NCI-H526 treated with DMSO at 0.1 percent for 48 hours (cell line): ENCODE measurements at regions not wholly inside any gene's neighbourhood (a gene's known extent, or its start where the extent isn't known, plus 50 kb on each side); places are given as distances from the start of the nearest gene placed in this dataset.

ENCODE experiments used
- DNase-seq: peaks from one replicate; lab custom pipeline; 2025; lab: John Stamatoyannopoulos, UW

DNA sequence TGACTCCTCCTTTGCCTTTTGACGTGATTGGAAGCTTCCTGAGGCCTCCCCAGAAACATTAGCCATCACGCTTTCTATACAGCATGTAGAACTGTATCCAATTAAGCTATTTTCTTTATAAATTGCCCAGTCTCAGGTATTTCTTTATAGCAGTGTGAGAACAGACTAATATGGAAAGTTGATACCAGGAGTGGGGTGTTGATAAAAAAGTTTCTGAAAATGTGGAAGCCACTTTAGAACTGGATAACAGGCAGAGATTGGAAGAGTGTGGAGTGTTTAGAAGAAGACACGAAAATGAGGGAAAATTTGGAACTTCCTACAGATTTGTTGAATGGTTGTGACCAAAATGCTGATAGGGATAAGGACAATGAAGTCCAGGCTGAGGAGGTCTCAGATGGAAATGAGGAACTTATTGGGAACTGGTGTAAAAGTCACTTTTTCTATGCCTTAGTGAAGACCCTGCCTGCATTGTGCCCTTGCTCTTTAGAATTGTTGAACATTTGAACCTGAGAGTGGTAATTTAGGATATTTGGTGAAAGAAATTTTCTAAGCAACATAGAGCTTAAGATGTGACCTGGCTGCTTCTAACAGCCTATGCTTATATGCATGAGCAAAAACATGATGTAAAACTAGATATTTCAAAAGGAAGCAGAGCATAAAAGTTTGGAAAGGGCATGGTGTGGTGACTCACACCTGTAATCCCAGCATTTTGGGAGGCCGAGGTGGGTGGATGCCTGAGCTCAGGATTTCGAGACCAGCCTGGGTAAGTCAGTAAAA lies 969.7 kb downstream of the DSC3 start:
- DNase-seq: no peak

GRCh38 chr18:30066288-30066687 lies 976.3 kb downstream of the DSC3 start:
- no peak for DNase-seq

DNA sequence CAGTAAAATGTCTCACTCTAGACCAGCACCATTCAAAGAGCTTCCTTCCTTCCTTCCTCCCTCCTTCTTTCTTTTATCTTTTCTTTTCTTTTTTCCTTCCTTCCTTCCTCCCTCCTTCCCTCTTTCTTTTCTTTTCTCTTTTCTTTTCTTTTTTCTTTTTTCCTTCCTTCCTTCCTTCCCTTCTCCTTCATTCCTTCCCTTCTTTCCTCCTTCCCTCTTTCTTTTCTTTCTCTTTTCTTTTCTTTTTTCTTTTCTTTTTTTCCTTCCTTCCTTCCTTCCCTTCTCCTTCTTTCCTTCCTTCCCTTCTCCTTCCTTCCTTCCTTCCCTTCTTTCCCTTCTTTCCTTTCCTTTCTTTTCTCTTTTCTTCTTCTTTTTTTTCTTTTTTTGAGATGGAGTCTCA lies 985.1 kb downstream of the DSC3 start:
- no peak for DNase-seq

DNA sequence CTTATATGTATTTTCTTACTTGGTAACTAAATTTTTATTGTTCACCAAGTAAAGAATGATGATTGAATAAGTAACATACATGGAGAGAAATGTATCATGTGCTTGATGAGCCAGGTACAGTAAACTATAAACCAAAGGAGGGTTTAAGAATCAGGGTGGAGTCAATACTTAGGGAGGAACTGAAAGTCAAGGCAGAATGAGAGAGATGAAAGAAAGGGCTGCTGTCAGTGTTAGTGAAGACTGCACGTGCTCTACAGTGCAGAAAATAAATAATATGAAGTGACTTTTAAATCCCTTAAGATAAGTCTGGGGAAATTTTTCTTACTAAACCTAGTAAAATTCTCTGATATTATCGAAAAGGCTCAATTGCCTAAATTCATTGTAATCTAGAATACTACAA lies 986.0 kb downstream of the DSC3 start:
- no peak for DNase-seq

DNA sequence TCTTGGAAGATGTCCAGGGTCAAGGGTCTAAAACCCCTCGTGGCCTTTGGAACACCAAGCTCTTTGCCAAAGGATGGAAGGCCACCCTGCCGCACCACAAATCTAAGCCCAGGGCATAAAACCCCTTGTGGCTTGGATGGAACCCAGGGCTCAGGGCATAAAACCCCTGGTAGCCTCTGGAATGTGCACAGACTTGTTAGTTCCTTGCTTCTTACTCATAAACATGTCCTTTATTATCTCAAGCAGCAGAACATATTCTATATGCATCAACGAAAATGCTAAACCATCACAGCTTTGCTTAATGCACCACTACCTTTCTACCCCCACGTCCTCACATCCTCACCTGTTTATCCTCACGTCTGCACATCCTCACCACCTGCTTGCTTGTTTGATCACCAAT lies 998.0 kb downstream of the DSC3 start:
- no peak for DNase-seq

DNA sequence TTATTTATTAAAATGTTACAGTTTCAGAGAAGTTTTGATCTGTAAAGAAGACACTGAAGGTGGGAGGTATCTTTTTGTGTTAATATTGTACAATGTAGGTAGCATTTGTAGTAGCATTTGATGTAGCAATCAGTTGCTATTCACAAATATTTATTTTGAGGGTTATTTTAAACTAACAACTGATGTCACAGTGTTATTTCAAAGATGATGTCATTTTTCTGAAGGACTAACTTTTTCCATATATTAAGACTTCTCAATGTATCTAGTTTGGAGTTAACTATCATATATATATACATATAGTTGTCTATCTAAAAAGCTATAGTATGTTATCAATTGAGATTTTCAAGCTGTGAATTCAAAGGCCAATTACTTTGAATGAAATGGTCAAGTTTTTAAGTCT lies 1003.3 kb downstream of the DSC3 start:
- no peak for DNase-seq

- no peak for DNase-seq
Observed at GRCh38 chr18:30034818-30035217, 1007.7 kb downstream of the DSC3 start.

DNA sequence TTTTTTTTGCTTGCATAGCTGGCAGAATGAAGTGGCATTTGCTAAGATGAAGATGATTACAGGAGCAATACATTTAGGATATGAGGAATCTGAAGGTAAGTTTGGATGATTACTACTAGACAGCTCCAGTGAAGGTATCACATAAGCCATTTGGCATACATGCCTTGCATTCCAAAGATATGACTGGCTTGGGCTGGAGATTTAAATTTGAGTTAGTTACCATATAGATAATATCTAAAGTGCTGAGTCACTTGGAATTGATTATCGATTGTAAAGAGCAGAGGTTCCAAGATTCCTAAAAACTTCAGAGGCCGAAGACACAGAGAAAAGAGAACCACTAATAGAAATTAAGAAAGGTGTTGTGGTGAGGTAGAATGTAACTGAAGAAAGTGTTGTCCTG lies 1026.4 kb downstream of the DSC3 start:
- no peak for DNase-seq

- DNase-seq: no peak
Observed at GRCh38 chr18:30004965-30005364, 1037.6 kb downstream of the DSC3 start.

- peak; percentile 27 for DNase-seq
Observed at GRCh38 chr18:29982218-29982617, 1060.3 kb downstream of the DSC3 start.

- no peak for DNase-seq
Observed at GRCh38 chr18:29979881-29980280, 1062.7 kb downstream of the DSC3 start.

DNA sequence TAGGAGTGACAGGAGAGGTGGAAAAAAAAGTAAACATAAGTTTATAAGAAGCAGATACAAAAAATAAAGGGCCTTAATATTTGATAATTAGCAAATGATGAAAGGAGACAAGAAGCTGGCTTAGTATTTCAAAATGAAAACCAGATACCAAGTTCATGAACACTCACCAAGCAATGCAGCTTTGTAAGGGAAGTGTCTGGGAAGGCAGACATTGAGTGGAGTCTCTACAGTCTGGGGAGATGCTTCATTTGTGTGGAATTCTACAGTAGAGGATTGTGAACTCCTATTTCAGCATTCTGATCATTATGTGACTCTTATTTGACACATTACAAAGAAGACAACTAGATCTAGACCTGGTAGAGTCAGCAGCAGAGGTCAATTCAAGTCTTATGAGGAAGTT lies 1072.7 kb downstream of the DSC3 start:
- DNase-seq: no peak

DNA sequence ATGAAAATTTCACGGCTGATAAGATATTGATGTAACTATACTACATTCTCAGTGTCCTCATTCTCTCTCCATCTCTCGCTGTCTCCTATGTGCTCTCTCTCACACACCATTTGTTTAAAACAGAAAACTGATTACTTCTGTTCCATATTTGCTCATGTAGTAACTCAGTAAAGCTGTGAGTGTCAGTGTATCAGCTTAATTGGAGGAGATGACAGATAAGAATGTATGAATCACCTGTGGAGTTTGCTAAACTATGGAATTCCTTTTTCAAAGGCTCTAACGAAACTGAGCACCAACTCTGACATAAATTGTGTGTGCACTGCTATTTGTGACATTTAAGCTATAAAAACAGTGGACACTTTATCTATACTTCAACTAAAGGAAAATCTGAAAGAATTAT lies 1080.0 kb downstream of the DSC3 start:
- no peak for DNase-seq

GRCh38 chr18:29960539-29960938 lies 1082.0 kb downstream of the DSC3 start:
- DNase-seq: no peak

- no peak for DNase-seq
Observed at GRCh38 chr18:29930231-29930630, 1112.3 kb downstream of the DSC3 start.

GRCh38 chr18:29928081-29928480 lies 1114.5 kb downstream of the DSC3 start:
- no peak for DNase-seq

DNA sequence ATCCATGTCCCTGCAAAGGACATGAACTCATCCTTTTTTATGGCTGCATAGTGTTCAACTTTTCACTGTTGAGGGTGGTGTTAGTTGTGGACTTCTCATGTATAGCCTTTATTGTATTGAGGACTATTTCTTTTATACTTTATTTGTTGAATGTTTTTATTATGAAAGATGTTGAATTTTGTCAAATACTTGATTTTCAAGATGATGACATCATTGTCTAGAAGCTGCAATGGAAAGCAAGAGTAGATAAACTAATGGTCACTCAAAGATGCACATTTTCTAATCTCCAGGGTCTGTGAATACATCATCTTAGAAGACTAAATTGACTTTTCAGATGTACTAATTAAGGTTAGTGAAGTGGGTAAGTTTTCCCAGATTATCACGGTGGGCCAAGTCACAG lies 1117.0 kb downstream of the DSC3 start:
- no peak for DNase-seq

DNA sequence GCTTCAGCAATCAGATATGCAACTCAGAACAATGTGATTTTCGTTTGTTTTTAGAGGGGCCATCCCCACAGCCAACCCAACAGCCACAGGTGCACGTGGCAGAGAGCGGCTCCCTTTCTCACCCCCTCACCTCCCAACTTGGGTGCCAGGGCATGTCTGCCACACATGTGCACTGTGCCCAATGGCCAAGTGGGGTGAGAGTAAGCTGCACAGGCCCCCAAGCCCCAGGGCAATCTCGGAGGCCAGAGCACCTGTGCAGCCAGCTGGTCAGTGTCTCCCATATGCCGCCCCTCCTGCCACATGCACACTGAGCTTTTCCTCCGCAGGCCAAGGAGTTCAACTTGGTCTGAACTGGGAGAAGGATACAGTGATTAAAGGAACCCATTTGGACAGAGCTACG lies 1130.2 kb downstream of the DSC3 start:
- DNase-seq: no peak

GRCh38 chr18:29892960-29893558 lies 1149.5 kb downstream of the DSC3 start:
- no peak for DNase-seq

DNA sequence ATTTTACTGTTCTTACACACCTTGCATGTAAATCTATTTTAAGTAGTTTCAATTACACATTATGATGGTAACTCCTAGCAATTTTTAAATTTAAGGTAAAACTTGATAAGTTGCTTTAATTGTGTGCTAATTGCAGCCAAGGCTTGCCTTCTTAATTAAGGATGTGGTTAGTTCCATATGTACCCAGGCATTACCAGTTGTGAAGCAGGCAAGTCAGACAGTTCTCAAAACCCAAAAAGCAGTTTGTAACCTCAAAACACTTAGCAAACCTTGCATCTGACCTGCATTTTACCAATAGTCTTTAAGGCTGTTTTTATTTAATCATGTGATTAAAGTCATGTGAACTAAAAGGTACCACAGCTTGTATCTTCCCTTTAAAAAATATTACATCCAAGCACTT lies 1159.4 kb downstream of the DSC3 start:
- no peak for DNase-seq

- no peak for DNase-seq
Observed at GRCh38 chr18:29882620-29883019, 1159.9 kb downstream of the DSC3 start.

- no peak for DNase-seq
Observed at GRCh38 chr18:29879763-29880162, 1162.8 kb downstream of the DSC3 start.

GRCh38 chr18:29874519-29875098 lies 1167.9 kb downstream of the DSC3 start:
- peak; percentile 7 for DNase-seq

DNA sequence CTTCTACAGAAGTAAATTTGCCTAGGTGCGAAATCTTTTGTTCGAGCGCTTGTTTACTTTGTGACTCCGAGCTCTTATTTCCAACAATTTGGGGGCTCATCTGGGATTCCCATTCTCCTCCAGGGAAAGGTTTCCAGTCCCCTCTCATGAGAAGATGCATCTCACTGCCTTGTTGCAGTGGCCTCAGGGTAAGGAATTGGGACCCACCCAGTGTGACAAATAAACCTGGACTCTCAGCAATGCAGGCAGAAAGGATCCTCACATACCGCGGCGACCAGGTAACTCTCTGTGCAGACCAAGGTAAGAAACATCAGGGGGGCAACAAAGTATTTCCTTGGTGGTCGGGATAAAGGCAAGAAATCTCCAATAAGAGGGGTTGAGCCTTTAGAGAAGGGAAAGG lies 1169.3 kb downstream of the DSC3 start:
- no peak for DNase-seq
